ENCODE measurements at regions not wholly inside any gene's neighbourhood (a gene's known extent, or its start where the extent isn't known, plus 50 kb on each side); places are given as distances from the start of the nearest gene placed in this dataset.

- DNase-seq (ENCODE audit: low read depth, low spot score): no peak
Observed at GRCh38 chr17:77361986-77362620, 221.3 kb downstream of the SEC14L1 start.

GRCh38 chr17:77363821-77364361 lies 223.1 kb downstream of the SEC14L1 start:
- DNase-seq (ENCODE audit: low read depth, low spot score): peak; percentile 45

DNA sequence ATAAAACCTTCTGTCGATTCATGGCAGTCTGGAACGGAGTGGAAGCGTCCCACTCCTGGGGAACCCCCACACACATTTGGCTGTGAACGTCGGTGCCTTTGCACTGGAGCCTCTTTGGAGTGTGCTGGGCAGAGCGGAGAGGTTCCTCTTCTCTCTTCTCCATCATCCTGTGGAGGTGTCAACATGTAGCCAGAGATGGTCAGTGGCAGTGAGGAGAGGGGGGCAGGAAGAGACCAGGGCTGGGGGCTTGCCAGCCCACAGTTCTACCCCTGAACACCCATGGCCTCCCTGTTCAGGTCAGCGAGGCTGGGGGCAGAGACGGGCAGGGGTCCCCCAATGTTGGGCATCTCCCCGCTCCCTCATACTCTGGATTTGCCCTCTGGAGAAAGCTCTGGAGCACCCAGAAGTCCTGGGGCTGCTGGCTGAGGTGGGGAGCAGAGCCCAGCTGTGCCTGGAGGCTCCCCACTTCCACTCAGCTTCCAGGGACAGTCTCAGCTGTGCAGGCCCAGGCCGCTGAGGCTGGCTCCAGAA lies 223.7 kb downstream of the SEC14L1 start:
- no peak for DNase-seq (ENCODE audit: low read depth, low spot score)

DNA sequence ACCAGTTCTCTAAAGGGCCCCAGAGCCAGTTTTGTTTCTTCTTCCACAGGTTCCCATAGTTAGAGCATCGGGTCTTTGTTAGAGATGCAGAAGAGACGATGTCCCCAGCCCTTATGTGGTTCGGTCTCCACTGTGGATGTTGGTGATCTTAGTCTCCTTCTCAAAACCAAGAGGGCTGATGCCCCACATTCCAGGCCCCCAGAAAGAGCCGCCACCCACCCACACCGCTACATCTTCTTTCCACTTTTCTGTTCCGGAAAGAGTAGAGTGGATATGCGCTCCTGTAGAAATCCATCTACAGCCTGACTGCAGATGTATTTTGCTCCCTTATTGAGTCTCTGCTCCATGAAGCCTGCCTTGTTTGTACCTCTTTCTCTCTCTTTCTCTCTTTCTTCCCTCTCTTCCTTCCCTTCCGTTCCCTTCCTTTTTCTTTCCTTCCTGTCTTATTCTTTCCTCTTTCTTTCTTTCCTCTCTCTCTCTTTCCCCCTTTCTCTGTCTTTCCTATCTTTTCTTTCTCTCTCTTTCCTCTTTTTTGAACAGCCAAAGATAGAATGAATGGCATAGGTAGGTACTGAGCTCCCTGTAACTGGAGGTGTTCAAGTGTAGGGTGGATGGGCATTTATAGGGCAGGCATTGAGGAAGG lies 224.3 kb downstream of the SEC14L1 start:
- no peak for DNase-seq (ENCODE audit: low read depth, low spot score)

DNA sequence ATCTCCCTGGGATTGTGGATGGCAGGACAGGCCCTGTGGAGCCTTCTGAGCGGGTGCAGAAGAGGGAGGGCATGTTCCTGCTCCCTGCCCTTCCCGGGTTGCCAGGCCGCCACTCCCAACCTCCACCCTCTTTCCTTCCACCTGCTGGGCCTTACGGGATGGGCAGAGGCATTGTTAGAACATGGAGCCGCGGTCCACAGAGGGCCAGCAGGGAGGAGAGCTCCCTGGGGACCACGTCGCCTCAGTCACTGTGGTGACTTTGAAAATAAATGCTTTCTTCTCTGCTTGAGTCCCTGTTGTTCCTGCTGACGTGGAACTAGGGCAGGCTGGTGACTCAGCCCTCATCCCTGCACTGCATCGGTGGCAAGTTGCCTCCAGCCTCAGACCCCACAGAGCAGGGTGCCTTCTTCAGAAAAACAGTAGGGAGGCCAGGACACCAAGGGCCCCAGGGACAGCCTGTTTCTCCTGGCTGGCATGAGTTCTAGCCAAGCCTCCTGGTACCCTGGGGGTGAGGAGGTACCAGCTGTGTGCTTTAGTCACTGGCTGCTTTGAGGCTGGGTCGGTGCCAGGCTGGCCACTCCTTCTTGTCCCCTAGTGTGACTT lies 224.9 kb downstream of the SEC14L1 start:
- peak; percentile 40 for DNase-seq (ENCODE audit: low read depth, low spot score)

DNA sequence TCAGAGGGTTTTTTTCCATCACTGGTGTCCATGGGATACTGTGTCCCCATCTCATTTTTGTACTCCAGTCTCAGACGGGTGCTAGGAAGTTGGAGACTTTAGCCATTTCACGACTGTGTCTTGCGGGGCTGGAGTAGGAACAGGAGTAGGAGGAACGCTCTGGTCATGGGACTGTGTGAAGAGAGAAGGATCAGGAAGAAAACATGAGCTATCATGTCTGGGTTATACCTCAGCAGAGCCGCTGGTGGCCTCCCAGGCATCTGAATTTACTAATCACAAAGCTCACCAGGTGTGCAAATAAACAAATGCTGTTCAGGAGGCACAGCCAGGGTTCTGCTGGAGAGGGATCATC lies 225.4 kb downstream of the SEC14L1 start:
- no peak for DNase-seq (ENCODE audit: low read depth, low spot score)

DNA sequence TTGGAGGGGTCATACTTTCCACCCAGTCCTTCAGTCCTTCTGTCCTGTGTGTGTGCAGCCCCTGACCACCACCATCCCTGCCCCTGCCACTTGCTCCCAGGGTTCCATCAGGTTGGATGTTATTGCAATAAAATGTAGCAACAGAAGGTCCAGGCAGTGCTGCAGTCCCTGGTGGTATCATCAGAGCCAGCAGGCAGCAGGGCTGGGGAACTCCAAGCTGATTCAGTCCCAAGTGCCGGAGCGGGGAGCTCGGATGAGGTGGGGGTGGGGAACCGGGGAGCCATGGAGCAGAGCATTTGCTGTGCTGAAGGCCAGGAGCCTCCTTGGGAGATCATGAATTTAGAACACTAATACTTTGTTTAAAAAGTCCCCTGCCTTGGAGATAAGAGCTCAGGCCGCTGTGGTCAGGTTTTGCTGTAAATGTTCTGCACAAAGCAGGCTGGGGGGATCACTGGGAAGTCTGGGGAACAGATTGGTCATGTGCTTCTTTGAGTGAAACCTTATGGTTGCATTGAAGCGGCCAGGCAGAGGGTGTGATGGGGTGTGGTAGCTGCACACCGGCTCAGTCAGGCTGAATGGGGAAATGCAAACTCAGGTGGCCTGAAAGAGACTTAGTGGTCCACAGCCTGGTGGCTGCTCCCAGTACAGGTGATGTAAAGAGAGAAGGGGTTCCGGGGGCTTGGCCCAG lies 225.9 kb downstream of the SEC14L1 start:
- DNase-seq (ENCODE audit: low read depth, low spot score): no peak

GRCh38 chr17:77369544-77369971 lies 228.8 kb downstream of the SEC14L1 start:
- DNase-seq (ENCODE audit: low read depth, low spot score): no peak

DNA sequence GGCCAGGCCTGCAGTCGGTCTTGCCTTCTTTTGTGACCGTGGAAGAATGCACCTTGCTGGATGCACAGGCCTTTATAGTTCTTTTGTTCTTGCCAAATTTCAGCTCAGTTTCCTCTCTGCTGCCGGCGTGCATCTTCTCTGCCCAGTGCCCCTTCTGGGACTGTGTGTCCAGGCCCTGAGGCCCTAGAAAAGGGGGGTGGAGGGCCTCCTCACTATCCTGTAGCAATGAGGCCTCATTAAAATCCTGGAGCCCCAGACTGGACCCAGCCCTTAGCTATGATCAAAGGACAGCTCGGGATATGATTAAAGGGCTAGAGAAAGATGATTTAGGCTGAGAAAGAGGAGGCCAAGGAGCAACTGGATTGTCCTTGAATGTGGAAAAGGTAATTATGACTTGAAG lies 229.8 kb downstream of the SEC14L1 start:
- no peak for DNase-seq (ENCODE audit: low read depth, low spot score)

GRCh38 chr17:77371117-77371887 lies 230.5 kb downstream of the SEC14L1 start:
- DNase-seq (ENCODE audit: low read depth, low spot score): no peak

DNA sequence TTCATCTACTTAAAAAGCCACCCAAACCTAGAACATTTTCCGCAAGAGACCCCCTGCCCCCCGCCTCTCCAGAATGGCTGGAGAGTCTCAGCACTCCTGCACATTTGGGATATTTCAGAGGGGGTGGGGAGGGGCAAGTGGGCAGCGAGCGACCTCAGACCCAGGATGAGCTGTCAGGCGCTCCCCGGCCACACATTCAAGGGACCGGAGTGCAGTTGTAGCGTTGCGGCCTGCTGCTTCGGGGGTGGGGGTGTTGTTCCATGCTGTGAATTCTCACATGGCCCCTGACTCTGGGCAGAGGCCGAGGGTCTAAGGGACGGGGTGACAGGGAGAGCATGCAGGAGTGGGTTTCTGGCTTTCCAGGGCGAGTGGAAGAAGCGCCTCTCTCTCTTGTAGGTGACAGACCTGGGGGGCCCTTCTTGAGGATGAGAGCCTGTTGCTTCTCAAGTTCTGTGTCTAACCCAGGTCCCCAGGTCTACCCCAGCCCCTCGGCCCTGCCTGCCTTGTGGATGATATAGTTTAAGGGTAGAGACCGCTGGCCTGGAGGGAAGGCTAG lies 231.2 kb downstream of the SEC14L1 start:
- DNase-seq (ENCODE audit: low read depth, low spot score): no peak

DNA sequence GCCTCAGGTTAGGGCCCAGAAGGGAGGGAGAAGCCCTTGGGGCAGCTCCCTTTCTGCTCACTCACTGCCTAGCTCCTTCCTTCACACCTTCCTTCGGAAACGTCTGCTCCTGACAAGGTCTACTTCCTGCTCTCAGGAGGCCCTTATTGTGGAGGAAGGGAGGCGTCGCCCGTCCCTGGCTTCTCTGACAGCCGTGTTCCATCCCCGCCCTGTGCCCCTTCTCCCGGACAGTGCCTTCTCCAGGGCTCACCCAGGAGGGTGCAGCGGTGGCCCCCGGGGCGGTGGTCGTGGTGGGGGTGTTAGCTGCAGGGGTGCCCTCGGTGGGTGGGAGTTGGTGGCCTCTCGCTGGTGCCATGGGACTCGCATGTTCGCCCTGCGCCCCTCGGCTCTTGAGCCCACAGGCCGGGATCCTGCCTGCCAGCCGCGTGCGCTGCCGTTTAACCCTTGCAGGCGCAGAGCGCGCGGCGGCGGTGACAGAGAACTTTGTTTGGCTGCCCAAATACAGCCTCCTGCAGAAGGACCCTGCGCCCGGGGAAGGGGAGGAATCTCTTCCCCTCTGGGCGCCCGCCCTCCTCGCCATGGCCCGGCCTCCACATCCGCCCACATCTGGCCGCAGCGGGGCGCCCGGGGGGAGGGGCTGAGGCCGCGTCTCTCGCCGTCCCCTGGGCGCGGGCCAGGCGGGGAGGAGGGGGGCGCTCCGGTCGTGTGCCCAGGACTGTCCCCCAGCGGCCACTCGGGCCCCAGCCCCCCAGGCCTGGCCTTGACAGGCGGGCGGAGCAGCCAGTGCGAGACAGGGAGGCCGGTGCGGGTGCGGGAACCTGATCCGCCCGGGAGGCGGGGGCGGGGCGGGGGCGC lies 231.9 kb downstream of the SEC14L1 start:
- DNase-seq (ENCODE audit: low read depth, low spot score): peak; percentile 86

DNA sequence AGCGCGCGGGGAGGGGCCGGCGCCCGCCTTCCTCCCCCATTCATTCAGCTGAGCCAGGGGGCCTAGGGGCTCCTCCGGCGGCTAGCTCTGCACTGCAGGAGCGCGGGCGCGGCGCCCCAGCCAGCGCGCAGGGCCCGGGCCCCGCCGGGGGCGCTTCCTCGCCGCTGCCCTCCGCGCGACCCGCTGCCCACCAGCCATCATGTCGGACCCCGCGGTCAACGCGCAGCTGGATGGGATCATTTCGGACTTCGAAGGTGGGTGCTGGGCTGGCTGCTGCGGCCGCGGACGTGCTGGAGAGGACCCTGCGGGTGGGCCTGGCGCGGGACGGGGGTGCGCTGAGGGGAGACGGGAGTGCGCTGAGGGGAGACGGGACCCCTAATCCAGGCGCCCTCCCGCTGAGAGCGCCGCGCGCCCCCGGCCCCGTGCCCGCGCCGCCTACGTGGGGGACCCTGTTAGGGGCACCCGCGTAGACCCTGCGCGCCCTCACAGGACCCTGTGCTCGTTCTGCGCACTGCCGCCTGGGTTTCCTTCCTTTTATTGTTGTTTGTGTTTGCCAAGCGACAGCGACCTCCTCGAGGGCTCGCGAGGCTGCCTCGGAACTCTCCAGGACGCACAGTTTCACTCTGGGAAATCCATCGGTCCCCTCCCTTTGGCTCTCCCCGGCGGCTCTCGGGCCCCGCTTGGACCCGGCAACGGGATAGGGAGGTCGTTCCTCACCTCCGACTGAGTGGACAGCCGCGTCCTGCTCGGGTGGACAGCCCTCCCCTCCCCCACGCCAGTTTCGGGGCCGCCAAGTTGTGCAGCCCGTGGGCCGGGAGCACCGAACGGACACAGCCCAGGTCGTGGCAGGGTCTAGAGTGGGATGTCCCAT lies 232.8 kb downstream of the SEC14L1 start:
- DNase-seq (ENCODE audit: low read depth, low spot score): peak; percentile 73

DNA sequence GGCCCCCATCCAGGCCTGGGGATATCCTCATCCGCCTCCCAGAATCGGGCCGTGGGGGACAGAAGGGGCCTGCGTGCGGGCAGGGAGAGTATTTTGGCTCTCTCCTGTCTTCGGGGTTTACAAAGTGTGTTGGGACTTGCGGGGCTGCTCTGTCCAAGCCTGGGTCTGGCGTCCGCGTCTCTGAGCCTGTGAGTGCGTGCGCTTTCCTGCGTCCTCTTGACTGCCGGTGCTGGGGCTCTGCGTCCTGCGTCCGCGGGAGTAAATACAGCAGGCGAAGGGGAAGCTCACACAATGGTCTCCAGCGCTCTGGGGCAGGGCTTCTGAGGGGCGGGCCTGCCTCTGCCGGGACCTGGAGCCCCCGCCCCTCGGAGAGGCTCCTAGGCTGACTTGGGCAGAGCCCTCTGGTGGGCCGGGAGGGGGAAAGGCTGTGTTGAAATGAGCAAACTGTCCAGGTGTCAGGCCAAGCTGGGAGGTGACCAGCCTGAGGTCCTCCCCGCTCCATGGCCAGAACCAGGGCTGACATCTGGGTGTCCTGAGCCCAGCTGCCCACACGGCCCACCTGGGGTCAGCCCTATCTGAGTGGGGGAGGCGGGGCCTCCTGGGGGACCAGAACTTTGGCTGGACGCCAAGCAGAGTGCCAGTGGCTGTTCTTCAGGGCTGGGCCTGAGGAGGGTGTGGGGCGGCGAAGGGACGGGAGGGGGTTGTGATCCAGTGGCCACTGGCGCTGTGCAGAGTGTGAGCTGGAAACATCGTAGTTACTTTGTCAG lies 233.6 kb downstream of the SEC14L1 start:
- peak; percentile 96 for DNase-seq (ENCODE audit: low read depth, low spot score)

- peak; percentile 47 for DNase-seq (ENCODE audit: low read depth, low spot score)
Observed at GRCh38 chr17:77375108-77375916, 234.5 kb downstream of the SEC14L1 start.

GRCh38 chr17:77375917-77376651 lies 235.3 kb downstream of the SEC14L1 start:
- peak; percentile 66 for DNase-seq (ENCODE audit: low read depth, low spot score)

Measured in ELF-1 (cell line).